NCI-H1694 treated with DMSO at 0.1 percent for 48 hours (cell line): ENCODE measurements at regions not wholly inside any gene's neighbourhood (a gene's known extent, or its start where the extent isn't known, plus 50 kb on each side); places are given as distances from the start of the nearest gene placed in this dataset.

Experiments used
- DNase-seq: peaks from one replicate; lab custom pipeline; 2025; lab: John Stamatoyannopoulos, UW

DNA sequence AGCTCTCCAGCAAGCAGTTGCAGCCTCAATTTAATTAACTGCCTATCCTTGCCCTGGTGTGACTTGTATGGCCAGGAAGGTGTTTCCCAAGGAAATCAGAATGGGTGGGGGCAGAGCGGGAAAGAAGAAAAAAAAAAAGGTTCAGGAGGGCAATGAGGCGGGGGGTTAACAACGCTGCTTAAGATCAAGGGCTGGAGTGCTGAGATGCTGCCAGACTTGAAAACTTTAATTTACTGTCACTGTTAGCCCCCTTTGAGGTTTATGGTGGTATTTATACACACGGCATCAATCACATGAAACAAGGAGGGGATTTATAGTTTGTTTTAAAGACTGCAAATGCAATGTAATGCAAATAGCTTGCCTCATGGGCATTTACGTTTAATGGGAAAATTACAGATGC, 319.4 kb upstream of the NR2F2 start:
- DNase-seq = no peak

GRCh38 chr15:96014939-96015338, 315.6 kb upstream of the NR2F2 start:
- no peak for DNase-seq

- DNase-seq = no peak
Observed at GRCh38 chr15:96019114-96019513, 311.4 kb upstream of the NR2F2 start.

DNA sequence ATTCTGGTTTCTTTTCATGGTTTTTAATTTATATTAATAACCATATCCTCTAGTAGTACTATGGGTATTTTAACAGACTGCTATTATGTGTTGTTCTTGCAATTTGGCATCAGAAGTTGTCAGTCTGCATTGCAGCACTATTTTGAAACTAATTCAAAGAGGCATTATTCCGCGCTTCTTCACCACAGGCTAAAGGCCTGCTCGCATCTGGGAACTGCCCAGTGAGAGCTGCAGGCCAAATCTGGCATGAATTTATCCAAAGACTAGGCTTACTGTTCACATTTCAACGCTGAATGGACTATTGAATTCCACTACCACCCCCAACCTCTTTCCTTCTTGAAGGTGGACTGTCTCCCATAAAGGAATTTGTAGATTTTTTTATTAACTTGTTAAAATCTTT, 310.4 kb upstream of the NR2F2 start:
- no peak for DNase-seq

DNA sequence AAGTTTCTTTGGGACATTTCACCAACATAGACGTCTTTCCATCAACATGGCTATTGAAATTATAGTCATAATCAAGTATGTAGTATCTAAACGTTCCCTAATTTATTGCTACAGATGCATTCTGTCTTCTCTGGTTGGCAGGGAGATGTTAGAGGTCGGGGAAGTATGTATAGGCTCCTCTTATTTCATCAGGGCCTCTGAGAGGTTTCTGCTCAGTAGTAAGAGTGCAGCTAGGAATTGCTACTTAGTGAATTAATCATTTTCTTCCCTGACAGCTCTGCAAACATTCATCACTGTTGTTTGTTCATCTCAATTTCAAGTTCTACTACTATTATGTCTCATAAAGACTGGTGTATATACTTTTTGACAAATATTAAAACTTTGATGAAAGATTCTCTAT, 309.7 kb upstream of the NR2F2 start:
- no peak for DNase-seq

DNA sequence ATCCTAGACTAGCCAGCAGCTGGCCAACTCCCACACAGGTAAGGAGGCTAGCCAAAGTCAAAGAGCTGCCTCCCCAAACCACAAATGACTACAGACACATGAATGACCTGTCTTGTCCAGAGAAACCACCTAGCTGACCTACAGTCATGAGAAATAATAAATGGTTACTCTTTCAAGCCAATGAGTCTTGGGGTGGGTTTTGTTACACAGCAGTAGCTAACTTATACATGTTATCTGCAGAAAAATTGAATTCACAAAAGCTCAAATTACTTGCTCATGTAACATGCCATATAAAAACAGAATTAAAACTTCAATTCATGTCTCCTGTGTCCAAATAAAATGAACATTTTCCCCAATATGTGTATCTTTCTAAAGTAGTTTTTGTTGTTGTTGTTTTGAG, 307.4 kb upstream of the NR2F2 start:
- no peak for DNase-seq

- no peak for DNase-seq
Observed at GRCh38 chr15:96027501-96027900, 303.0 kb upstream of the NR2F2 start.

GRCh38 chr15:96028620-96029019, 301.9 kb upstream of the NR2F2 start:
- no peak for DNase-seq

- DNase-seq = no peak
Observed at GRCh38 chr15:96029172-96029571, 301.3 kb upstream of the NR2F2 start.

DNA sequence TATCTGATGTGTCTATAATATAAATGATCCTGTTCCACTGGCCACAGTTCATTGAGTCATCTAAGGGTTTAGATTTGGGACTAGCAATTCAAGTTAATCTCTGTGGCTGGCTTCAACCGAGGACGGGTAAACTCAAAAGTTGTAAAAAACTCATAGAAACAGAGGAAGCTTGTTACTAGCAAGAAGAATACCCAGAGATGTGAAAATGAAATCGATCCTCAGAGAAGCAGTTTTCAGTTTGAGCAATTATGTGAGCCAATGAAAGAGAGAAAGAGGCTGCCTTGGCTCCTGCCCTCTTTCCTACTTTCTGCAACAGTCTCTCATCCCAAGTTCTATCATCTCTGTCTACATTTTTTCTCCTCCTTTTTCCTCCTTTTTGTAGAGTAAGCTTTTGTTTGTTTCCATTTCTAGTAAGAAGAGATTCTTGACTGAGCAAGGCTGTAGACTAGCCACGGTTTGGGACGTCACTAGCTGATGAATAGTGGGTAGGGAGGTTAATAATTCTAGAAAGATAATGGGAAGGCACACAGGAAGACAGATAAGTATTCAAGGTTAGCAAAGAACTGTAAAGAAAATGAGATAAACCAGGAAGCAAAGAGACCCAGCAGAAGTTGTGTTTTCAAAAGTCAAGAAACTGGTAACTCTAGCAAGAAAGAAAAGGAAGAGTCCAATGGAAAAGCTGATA, 298.9 kb upstream of the NR2F2 start:
- no peak for DNase-seq

DNA sequence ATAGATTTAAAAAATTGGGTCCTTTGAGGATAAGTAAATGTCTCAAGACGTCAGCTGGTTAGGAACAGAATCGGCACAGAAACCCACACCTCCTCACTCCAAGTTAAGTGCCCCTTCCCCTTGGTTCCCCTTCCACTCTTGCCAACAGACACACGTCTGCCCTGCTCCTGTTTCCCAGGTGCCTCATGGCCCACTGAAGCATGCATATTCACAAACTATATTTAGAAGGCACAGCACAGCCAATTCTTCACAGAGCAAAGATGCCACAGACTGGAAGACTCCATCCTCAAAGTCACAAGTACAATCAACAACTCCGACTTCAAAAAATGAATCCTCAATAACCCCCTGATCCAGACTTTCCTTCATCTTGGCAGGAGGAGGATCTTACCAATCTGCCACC, 295.4 kb upstream of the NR2F2 start:
- DNase-seq = no peak

- DNase-seq = no peak
Observed at GRCh38 chr15:96035635-96036034, 294.9 kb upstream of the NR2F2 start.

- DNase-seq = no peak
Observed at GRCh38 chr15:96037584-96037983, 292.9 kb upstream of the NR2F2 start.

- no peak for DNase-seq
Observed at GRCh38 chr15:96038131-96038530, 292.4 kb upstream of the NR2F2 start.

GRCh38 chr15:96038650-96039049, 291.9 kb upstream of the NR2F2 start:
- DNase-seq = no peak

- no peak for DNase-seq
Observed at GRCh38 chr15:96041982-96042733, 288.3 kb upstream of the NR2F2 start.

GRCh38 chr15:96042734-96043224, 287.7 kb upstream of the NR2F2 start:
- no peak for DNase-seq

DNA sequence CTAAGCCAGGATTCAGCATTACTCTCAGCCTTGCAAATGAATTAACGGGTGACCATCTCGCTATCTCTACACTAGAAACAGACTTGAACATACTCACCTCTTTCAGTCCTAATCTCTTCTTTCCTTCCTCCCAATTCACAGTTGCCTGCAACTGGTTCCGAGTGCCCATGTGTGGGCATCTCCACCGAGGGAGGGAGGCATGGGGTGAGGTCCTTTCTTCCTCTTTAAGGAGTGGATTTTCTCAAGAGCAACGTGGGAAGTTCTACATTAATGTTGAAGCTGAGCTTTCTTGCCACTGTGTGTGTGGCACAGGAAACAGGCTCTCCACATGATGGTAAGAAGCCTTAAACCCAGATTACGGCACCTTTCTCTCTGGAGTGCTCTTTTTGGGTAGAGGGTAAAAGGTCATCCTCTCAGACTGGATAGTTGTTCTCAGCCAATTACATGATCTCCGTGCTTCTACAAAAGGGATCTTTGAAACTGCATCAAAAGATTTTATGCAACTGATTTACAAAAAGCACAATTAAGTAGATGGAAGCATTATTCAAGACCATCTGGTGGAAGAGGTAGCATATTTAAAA, 286.8 kb upstream of the NR2F2 start:
- no peak for DNase-seq

GRCh38 chr15:96046620-96047240, 283.8 kb upstream of the NR2F2 start:
- DNase-seq = no peak

DNA sequence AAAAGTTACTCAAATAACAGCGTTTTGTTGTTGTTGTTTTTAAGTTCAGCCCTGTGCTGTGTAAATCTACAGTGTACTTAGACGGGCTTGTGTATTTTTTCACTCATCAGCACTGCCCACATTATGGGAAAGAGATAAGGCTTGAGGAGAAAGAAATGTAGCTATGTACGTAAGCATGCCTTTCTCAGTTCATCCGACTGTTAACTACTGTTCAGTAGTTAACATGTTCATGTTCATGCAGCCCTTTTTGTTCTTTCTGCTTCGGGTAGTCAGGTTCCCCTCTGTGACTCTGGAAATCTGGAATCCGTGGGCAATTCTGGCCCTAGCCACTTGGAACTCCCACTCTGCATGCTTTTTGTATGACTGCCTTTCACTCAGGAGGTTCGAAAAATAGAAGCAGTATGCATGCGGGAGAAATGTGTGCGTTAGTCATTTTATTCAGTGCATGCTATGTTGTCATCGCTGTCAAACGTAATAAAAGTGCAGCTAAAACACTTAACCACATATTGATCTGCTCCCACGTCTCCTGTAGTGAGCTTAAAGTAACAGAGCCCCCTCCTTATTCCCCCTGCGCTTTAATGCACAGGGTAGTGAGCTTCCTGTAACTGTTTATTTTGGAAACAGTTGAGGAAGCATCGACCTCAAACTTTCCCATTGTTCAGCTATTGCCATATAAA, 283.1 kb upstream of the NR2F2 start:
- DNase-seq = no peak

DNA sequence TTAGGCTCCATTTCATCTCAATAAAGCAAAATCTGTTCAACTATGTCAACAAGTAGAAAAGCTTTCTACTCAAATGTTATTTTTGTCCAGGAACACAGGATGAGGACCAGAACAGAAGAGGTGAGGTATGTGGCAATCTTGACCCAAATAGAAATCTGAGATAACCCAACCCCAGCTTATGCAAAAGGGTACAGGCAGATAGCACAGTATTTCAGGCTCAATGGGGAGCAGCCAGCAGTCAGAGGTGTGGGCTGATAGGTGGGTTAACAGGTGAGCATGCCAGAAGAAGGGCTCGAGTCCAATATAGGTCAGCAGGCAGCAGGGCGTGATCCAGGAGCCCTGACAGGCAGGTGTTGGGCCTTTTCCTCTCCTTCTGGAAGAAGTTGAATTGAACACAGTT, 281.2 kb upstream of the NR2F2 start:
- DNase-seq = no peak

GRCh38 chr15:96049766-96050165, 280.7 kb upstream of the NR2F2 start:
- DNase-seq = no peak
